HTR-8/SVneo (cell line): ENCODE measurements at regions not wholly inside any gene's neighbourhood (a gene's known extent, or its start where the extent isn't known, plus 50 kb on each side); places are given as distances from the start of the nearest gene placed in this dataset.
A peak's percentile ranks its signal among the peaks of the same experiment; 100 is the strongest.

Experiments used
- DNase-seq: peaks from one replicate; pipeline ENCODE4 v3.0.0; 2011; ENCODE audit warnings: low spot score, mixed read lengths; ENCODE audit not compliant: insufficient read length
- FAIRE-seq: peaks from 2 replicates; lab custom pipeline; 2011; peaks lifted over from hg19 to GRCh38; lab: Jason Lieb, UNC

DNA sequence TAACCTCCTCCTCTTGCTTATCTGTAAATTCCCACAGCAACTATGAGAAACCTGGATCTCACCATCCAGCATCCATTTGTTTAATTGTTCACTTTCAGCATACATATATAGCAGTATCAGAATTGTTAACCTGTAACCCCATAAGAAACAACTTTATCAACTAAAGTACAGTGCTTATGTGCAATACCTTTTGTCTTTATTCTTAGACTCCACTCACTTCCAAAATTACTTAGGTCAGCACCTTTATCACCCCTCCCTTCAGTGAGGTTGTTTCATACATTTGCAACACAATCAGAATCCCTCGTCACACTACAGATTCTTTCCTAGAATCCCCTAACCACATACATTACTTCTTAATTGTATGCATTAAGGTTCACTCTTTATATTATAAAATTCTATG is 225.9 kb upstream of the NCKAP5 start:
- FAIRE-seq, result no peak

DNA sequence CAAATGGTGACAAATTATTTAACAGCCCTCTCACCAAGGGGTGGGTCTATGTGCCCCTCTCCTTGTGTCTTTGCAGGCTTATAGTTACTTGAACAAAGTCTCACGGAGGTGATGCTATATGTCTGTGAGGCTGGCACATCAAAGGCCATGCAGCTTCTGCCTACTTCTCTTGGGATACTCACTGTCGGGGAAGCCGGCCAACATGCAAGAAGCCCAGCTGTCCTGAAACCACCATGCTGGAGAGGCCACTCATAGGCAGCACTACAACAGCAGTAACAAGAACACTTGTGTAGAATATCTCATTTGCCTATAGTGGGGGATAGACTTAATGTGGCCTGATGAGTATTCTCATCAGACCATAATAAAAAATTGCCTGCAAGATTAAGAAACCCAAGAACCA is 233.7 kb upstream of the NCKAP5 start:
- no peak for FAIRE-seq

More for the DNA sequence above, 225.9 kb upstream of the NCKAP5 start:
- no peak for DNase-seq

DNA sequence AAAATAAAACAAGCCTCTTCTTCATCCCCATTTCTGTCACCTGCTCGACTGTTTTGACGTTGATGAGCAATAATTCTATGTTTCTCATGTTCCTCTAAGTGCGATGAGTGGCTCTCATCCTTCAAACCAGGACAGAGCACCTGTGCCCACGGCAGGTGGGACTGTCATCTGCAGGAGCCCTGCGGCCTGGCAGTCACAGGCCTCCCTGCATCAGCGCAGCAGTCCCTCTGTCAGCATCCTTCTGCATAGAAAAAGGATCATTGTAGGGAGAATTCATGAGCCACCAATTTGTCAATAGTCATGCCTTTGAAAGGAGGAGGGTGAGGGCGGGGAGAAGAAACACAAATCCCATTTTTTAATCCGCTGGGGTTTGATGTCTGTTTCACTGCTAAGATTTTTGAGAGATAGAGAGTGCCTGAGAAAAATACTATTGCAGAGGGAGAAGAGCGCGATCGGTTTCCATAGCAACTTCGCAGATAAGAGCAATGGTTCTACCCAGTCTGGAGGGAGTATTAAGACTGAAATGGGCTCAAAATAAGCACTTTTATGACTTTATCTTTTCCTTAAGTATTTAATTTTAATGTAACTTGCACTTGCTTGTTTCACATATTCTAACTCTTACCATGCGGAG is 234.3 kb upstream of the NCKAP5 start:
- FAIRE-seq (no peak), DNase-seq (no peak)

More for the DNA sequence above, 233.7 kb upstream of the NCKAP5 start:
- DNase-seq, result no peak

DNA sequence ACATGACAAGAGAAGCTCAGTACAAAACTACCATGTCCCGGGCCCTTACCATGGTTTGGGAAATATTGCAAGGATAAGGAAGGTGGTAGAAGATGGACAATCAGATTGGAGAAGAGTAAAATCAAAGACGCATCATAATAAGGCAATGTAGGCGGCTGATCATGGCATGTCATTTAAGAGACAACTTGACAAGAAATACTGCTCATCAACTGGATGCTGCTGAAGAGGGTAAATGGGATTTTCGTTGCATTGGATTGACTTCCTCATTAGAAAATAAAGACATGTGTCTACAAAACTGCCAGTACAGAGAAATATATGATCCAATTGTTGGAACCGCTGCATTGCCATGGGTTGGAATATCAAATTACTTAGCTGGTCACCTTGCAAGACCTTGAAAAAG is 238.3 kb upstream of the NCKAP5 start:
- DNase-seq (no peak), FAIRE-seq (no peak)

DNA sequence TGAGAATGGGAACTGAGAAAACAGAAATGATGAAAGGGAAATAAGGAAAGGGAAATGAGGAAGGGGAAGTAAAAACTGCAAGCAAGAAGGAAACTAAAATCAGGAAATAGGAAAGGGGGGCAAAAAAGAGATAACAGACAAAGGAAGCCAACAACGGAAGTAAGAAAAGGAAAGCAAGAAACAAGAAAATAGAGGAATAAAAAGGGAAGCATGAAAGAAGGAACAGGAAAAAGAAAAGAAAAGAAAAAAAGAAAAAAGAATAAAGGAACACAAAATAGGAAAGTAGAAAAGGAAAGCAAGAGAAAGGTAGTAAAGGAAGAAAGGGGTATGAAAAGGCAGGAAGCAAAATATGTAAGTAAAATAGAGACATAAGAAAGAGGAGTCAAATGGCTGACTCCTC is 241.2 kb upstream of the NCKAP5 start:
- FAIRE-seq (no peak), DNase-seq (no peak)

DNA sequence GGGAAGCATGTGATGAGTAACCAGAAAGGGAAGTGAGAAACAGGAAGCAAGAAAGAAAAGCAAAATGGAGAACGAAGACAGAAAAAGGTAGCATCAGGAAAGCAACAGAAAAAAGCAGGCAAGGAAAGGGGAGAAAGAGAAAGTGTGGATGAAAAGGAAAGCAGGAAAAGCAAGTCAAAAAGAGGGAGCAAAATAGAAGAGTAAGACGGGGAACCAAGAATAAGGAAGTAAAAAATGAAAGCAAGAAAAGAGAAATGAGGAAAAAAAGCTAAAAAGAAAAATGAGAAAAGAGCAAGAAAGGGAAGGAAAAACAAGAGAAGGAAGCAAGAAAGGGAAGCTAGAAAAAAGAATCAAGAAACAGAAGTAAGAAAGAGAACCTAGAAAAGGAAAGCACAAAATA is 242.3 kb upstream of the NCKAP5 start:
- DNase-seq (no peak), FAIRE-seq (no peak)

DNA sequence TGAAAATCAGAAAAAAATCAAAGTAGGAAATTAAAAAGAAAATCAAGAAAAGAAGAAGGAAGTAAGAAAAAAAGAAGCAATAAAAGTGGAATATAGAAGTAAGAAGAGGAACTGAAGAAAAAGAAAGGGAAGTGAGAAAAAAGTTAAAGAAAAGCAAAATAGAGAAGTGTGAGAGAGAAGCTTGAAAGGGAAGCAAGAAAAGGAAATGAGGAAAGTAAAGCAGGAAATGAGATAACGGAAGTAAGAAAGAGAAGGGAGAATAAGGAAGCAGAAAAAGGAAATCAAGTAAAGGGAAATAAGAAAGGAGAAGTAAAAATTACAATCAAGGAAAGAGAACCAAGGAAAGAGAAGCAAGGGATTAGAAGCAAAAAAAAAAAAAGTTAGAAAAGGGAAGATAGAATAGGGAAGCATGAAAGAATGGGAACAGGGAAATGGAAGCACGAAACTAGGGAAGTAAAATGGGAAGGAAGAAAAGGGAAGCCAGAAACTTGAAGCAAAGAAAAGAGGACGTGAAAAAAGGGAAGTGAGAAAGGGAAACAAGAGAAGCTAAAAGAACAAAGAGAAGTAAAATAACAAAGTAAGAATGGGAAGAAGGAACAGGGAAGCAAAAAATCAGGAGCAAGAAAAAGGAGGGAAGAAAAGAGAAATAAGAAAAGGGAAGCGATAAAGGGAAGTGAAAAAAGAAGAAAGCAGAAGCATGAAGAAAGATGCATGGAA is 243.3 kb upstream of the NCKAP5 start:
- FAIRE-seq (no peak), DNase-seq (no peak)

DNA sequence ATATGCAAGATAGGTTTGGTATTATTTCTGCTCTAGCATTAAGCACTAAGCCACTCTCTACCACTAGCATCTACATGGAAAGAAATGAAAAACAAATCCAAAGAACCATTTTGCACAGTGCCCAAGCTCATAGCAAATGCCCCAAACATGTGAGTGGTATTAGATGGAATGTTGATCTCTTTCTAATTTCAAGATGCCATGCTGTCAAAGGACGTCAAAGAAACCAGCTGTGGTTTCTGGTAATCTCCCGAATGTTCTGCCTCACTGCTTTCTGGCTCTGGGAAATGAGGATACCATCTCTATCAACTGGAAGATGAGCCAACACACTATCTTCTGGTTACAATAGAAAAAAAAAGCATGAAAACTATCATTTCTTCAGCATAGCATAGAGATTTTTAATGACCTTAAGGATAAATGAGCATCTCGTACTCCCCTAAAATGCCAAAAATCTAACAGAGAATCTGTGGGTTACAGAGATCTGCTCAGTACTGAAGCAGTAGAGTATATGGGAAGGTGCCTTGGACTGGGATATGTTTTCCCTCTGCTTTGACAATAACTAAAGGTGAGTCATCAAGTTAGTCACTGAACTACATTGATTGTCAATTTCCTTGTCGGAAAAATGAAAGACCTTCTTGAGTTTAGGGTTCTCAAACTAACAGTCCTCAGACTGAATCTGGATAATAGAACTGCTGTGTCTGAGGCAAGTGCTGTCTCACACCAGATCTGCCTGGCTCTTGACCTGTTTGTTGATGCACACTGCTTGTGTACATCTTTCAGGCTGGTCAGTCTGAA is 244.8 kb upstream of the NCKAP5 start:
- no peak for DNase-seq
- no peak for FAIRE-seq

DNA sequence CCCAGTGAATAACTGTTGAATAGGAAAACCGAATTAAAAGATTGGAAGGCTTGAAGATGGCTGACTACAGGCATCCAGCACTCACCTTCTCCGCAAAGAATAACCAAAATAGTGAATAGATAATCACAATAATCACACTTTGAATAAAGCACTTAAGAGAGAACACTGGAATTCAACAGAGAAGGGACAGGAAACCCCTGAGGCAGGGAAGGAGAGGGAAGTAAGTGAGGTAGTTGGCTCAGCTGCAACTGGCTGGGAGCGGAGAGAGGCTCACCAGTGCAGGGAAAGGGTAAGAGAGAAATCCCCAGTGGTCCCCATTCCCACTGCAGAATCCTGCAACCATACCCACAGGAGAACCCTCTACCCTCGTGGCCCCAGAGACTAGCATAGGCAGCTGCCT is 246.6 kb upstream of the NCKAP5 start:
- DNase-seq (no peak), FAIRE-seq (no peak)

DNA sequence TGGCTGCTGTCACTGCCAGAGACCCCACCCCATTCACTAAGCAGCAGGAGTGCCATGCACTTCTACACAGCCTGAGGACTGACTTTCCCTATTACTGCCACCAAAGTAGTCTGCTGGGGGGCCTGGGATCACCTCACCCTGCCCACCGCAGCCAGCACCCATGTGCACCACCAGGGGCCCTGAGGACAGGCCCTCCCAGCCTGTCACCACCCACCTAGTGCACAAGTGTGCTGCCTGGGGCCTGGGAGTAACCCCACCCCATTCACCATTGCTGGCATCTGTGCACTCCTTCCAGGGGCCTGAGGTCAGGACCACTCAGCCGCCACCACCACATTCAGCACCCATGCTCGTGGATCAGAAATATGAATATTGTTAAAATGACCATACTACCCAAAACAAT is 247.8 kb upstream of the NCKAP5 start:
- FAIRE-seq, result no peak
- DNase-seq, result no peak

DNA sequence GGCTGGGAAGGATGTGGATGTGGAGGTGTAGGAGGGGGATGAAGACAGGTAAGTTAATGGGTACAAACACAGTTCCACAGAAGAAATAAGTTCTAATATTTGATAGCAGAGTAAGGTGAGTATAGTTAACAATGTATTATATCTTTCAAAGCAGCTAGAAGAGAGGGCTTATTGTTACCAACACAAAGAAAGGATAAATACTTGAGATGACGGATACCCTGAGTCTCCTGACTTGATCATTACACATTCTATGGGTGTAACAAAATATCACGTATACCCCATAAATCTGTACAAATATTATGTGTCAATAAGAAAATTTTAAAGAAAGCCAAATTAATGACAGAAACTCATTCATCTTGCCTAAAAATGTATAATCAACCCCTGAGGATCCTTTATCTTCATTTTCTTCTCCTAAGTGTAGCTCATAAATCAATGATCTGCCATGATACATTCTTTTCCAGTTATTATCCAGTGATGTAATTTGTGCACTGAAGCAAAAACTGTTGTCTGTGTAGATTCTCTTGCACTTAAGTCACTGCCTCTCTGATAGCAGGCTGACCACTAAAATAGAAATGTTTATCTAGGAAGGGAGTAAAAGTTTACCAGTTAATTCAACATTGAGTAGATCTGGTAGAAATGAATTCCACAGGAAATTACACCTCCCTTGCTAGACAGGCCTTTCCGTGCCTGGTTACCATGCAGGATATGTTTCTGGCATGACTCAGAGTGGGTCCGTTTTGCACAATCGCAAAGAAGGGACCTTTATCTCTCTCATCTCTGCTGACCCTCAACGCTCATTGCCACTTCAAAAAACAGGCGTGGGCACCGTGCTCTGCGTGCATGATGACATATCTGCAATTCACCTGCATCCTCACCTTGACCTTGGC is 249.7 kb upstream of the NCKAP5 start:
- FAIRE-seq (peak; percentile 55), DNase-seq (peak; percentile 78)

DNA sequence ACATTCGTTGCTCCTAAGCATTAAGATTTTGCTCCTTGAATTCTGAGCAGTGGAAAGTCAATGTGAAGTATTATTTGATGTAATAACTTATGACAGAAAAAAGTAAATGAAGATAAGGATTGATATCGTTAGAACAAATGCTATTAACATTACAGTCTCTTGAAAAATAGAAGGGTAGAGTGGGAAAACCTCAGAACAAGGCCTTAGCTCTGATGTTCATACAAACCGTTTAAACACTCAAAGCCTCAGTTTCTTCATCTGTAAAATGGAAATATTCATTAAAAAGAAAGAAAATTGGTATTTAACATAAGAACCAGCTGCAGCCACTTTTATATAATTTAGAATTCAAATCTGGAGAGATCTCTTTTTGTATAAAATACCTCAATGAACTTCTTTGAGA is 250.4 kb upstream of the NCKAP5 start:
- DNase-seq (no peak), FAIRE-seq (no peak)

DNA sequence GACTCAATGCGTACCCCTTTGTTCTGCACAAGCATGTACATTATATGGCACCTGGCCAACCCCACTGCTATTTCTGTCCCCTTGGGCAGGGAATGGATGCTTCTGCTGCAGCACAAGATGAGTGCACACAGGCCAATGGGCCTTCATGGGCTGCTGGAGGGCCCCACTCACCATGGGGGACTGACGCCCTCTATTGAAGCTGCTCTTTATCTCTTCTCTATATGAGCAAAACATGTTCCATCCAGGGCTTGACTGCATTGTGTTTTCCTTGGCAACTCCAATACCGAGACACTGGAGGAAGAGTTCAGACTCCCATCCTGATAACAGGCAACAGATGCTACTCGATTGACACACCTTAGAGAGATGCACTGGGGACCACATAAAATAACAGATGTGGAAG is 251.6 kb upstream of the NCKAP5 start:
- DNase-seq (no peak), FAIRE-seq (no peak)

DNA sequence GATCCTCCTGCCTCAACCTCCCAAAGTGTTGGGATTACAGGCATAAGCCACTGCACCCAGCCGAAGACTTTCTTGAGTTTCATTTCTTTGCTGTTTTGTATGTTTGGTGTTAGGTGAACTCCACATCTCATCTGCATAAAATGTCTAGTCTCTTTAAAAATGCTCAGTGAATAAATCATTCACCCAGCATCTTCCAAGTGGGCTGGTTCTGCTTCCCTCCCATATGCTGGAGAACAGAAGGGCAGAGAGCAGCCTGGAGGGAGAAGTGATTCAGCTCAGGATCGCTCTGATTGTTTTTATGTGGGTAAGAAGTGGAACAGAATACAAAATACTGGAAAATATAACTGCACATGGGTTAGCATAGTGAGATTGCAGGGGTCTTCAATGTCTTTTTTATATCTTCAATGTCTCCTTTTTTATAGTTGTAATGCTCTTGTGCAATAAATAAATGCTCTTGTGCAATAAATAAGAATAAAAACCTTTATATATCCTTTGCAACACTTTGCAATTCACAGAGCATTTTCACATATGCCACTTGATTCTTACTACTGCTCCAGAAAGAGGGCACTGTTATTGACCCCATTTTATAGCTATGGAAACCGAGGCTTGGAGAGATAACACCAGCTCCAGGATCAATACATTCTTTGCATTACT is 253.0 kb upstream of the NCKAP5 start:
- FAIRE-seq, result no peak
- no peak for DNase-seq

DNA sequence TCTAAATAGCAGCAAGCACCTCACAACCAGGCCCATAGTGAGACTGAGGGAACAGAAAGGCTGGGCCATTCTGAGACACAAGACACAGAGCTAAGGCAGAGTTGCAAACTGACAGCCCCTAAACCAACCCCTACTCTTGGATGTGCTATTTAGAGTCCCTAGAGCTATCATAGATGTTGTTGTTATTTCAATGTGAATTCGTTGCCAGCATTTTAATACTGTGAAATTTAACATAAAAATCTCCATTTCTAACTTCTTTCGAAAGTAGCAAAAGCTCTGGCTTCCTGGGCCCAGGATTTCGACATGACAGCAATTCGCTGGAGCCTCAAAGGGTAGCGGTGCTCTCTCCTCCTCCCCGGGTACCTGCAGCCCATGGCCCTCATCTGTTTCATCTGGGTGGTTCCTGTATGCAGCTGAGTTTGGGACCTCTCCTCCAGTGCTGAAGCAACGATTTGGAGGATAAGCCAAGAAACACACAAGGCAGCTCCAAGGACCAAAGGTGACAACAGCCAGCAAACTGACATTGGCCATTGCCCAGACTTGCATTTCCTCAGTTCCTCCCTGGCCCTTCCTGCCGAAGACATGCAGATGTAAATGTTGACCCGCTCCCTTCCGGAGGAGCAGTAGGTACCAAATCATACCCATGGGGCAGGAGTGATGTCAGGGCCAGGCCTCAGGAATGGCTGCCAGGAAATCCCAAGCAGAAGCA is 254.4 kb upstream of the NCKAP5 start:
- FAIRE-seq (no peak), DNase-seq (no peak)

DNA sequence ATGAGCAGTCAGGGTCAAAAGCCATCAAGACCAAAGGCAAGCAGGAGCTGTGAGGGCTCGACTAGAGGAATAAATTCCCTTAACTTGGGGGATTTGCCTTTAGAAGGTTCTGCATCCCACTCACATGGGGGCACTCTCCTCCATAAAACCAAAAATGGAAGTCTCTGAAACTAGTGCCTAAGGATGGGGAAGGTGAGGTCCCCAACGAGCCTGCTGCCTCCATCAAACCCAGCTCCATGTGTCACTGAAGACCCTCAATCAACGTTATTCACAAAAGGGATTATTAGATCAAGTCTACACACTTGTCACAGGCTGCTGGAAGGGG is 254.9 kb upstream of the NCKAP5 start:
- FAIRE-seq, result no peak
- no peak for DNase-seq

DNA sequence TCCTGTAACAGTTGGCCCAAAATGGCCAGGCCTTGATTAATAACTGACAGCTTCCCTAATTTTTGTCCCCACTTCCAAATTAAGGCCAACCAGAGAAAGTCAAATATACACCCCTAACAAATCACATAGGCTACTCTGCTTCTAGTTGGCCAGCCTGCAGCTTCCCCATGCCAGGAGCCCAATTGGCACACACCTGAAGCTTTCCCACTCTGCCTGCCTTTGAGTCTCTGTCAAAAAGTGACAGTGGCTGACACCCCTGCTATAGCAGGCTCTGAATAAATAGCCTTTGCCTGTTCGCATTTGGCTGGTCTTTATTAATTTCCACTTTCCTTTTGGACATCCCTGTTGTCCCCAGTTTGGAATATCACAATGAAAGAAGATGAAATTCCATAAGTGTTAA is 256.6 kb upstream of the NCKAP5 start:
- no peak for DNase-seq
- no peak for FAIRE-seq

DNA sequence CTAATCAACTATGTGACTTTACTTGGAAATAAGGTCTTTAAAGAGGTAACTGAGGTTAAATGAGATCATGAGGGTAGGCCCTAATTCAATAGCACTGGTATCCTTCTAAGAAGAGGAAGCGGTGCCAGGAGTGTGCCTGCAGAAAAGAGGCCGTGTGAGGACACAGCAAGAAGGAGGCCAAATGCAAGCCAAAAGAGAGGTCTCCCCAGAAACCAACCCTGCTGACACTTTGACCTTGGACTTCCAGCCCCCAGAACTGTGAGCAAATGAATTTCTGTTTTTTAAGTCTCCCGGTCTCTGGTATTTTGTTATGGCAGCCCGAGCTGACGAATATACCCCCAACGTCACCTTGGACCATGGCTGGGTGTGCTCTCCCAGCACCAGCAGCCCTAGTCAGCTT is 257.5 kb upstream of the NCKAP5 start:
- FAIRE-seq, result no peak

DNA sequence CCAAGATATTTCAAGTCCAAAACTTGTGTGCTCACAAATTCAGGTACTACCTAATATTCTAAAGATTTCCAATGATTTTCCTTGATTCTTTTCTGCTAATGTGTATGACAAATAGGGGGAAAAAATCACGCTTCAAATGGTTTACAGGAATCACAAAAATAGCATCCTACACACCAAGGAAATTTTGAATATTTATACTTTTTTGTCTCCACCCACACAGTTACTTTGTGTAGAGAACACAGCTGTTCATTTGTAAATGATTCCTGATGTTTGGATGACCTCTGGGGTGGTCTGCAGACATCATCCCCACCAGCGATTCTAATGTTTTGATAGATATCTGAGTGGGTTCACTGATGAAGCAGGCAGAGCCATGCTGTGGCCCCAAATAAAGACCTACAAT is 260.6 kb upstream of the NCKAP5 start:
- no peak for FAIRE-seq
- DNase-seq, result no peak

More for the DNA sequence above, 257.5 kb upstream of the NCKAP5 start:
- DNase-seq, result no peak
